Skin epidermis (tissue), 12 donors: ENCODE measurements at regions not wholly inside any gene's neighbourhood (a gene's known extent, or its start where the extent isn't known, plus 50 kb on each side); places are given as distances from the start of the nearest gene placed in this dataset.

ENCODE experiments used
- H3K27ac ChIP-seq, 21 experiments: fragments of 200-600 bp; sonication (generic) in 11 of 21; one replicate each; pipeline ENCODE4 v1.5.0; 2020; ENCODE audit warnings: mild to moderate bottlenecking in 3 of 21, inconsistent platforms in 2 of 21, moderate library complexity in 2 of 21
- H3K4me3 ChIP-seq, 7 experiments: fragments of 200-600 bp; sonication (generic) in 2 of 7; one replicate each; pipeline ENCODE4 v1.5.0; 2020; ENCODE audit warnings: inconsistent platforms in 2 of 7, mild to moderate bottlenecking in 2 of 7, moderate library complexity in 1 of 7

- Histone ChIP-seq H3K4me3 (no peak overlapping the region), H3K27ac (no peak overlapping the region)
These were observed 109.3 kb downstream of the BCOR start for GRCh38 chrX:39988496-39988895.

- Histone ChIP-seq H3K4me3 (no peak overlapping the region), H3K27ac (no peak overlapping the region)
These were observed 107.4 kb downstream of the BCOR start for GRCh38 chrX:39990388-39990787.

- Histone ChIP-seq H3K4me3 (no peak overlapping the region), H3K27ac (no peak overlapping the region)
These were observed 105.5 kb downstream of the BCOR start for GRCh38 chrX:39992300-39992699.

GRCh38 chrX:39995457-39995856 lies 102.3 kb downstream of the BCOR start:
- no peak overlapping the region for H3K4me3 ChIP-seq
- H3K27ac ChIP-seq: no peak overlapping the region

GRCh38 chrX:39996536-39996935 lies 101.2 kb downstream of the BCOR start:
- Histone ChIP-seq H3K4me3 (no peak overlapping the region), H3K27ac (no peak overlapping the region)

GRCh38 chrX:39998636-39999406 lies 98.9 kb downstream of the BCOR start:
- no peak overlapping the region for H3K27ac ChIP-seq
- H3K4me3 ChIP-seq: no peak overlapping the region
